Naive thymus-derived CD8-positive, alpha-beta T cell (primary cell): ENCODE measurements at regions not wholly inside any gene's neighbourhood (a gene's known extent, or its start where the extent isn't known, plus 50 kb on each side); places are given as distances from the start of the nearest gene placed in this dataset.

Experiments
- ATAC-seq, 2 donors: fragments of 150-1000 bp; cut with Tn5 transposase in 1 of 2; sonication (Bioruptor Pico), chemical (Tn5 transposase) in 1 of 2; 1 replicate in 1 of 2; 2 replicates in 1 of 2; pipeline ENCODE4 v1.10.0; 2021; ENCODE audit warnings: mild to moderate bottlenecking in 2 of 2, moderate library complexity in 2 of 2
- POLR2A ChIA-PET: fragments of 350-600 bp; sonication (Branson Sonifier 250); formaldehyde crosslinking; loops from one replicate; lab custom pipeline; 2021; ENCODE audit warnings: antibody characterized with exemption; lab: Charles Lee
- DNase-seq, 10 donors: peaks; one replicate each; pipeline versions ENCODE4 v3.0.0 to v3.0.0-alpha.2; 2020 to 2022
- H3K27ac Mint-ChIP-seq, 10 donors: one replicate each; pipeline ENCODE4 v1.8.0; 2020 to 2022; ENCODE audit warnings: mild to moderate bottlenecking in 10 of 10, mixed read lengths in 10 of 10, moderate library complexity in 4 of 10, inconsistent platforms in 1 of 10
- H3K27me3 Mint-ChIP-seq, 5 donors: one replicate each; pipeline ENCODE4 v1.8.0; 2021 to 2022; ENCODE audit warnings: mixed read lengths in 5 of 5
- H3K36me3 Mint-ChIP-seq, 3 donors: one replicate each; pipeline ENCODE4 v1.8.0; 2020 to 2022; ENCODE audit warnings: mixed read lengths in 3 of 3, mild to moderate bottlenecking in 2 of 3, inconsistent platforms in 1 of 3
- H3K4me1 Mint-ChIP-seq, 4 donors: one replicate each; pipeline ENCODE4 v1.8.0; 2021 to 2022; ENCODE audit warnings: mixed read lengths in 4 of 4
- H3K4me3 Mint-ChIP-seq, 10 donors: one replicate each; pipeline ENCODE4 v1.8.0; 2020 to 2022; ENCODE audit warnings: mild to moderate bottlenecking in 10 of 10, mixed read lengths in 10 of 10, moderate library complexity in 6 of 10, inconsistent platforms in 1 of 10
- H3K9me3 Mint-ChIP-seq, 9 donors: one replicate each; pipeline ENCODE4 v1.8.0; 2020 to 2022; ENCODE audit warnings: mixed read lengths in 9 of 9, mild to moderate bottlenecking in 3 of 9, inconsistent platforms in 1 of 9, moderate library complexity in 1 of 9

GRCh38 chr3:99482191-99482590 lies 156.2 kb upstream of the COL8A1 start:
- H3K4me1 Mint-ChIP-seq = no peaks in the 10 kb centered on the region
- no peak for DNase-seq
- peaks cover 0 to 8% (median 0%) of the 10 kb centered on the region in 3 donors for H3K36me3 Mint-ChIP-seq
- POLR2A ChIA-PET = interaction anchor here (0.7 kb wide), 1 partner anchor 14 kb away, joined by 7 read pairs; no protein-coding TSS in a partner anchor
- no peak overlapping the region for H3K4me3 Mint-ChIP-seq
- peaks cover 0 to 18% (median 4%) of the 10 kb centered on the region in 9 donors for H3K9me3 Mint-ChIP-seq
- H3K27me3 Mint-ChIP-seq = peaks cover 0 to 3% (median 0%) of the 10 kb centered on the region in 5 donors
- no peak overlapping the region for H3K27ac Mint-ChIP-seq
- no peak for ATAC-seq

DNA sequence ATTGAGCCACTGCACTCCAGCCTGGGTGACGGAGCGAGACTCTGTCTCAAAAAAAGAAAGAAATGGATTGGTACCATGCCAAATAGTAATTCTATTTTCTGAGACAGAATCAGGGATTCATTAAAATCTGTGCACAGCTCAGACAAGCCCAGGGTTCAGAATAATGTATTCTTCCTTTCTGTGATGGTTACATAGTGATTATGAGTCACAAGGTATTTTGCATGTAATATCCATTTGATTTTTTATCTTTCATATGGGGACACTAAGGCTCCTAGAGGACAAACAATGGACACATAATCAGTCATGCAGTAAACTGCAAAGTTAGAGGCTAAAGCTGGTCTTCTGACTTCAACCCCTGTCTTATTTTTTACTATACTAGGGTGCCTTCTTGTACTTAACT lies 156.8 kb upstream of the COL8A1 start:
- no peaks in the 10 kb centered on the region for H3K4me1 Mint-ChIP-seq
- peaks cover 0 to 8% (median 0%) of the 10 kb centered on the region in 3 donors for H3K36me3 Mint-ChIP-seq
- peaks cover 0 to 2% (median 0%) of the 10 kb centered on the region in 5 donors for H3K27me3 Mint-ChIP-seq
- DNase-seq (no peak), ATAC-seq (no peak)
- POLR2A ChIA-PET = interaction anchor here (0.7 kb wide), 1 partner anchor 15 kb away, joined by 7 read pairs; no protein-coding TSS in a partner anchor
- H3K27ac Mint-ChIP-seq = no peak overlapping the region
- peaks cover 0 to 18% (median 4%) of the 10 kb centered on the region in 9 donors for H3K9me3 Mint-ChIP-seq
- no peak overlapping the region for H3K4me3 Mint-ChIP-seq

GRCh38 chr3:99479768-99480167 lies 158.6 kb upstream of the COL8A1 start:
- Mint-ChIP-seq H3K4me1 (no peaks in the 10 kb centered on the region), H3K9me3 (peaks cover 0 to 16% (median 3%) of the 10 kb centered on the region in 9 donors), H3K4me3 (no peak overlapping the region), H3K27me3 (no peaks in the 10 kb centered on the region), H3K27ac (no peak overlapping the region), H3K36me3 (peaks cover 0 to 3% (median 0%) of the 10 kb centered on the region in 3 donors)
- DNase-seq (no peak), ATAC-seq (no peak)
- POLR2A ChIA-PET = no interaction called here

- no peak overlapping the region for H3K27ac Mint-ChIP-seq
- H3K4me1 Mint-ChIP-seq = no peaks in the 10 kb centered on the region
- POLR2A ChIA-PET = no interaction called here
- no peaks in the 10 kb centered on the region for H3K27me3 Mint-ChIP-seq
- ATAC-seq (no peak), DNase-seq (no peak)
- peaks cover 0 to 3% (median 0%) of the 10 kb centered on the region in 3 donors for H3K36me3 Mint-ChIP-seq
- H3K4me3 Mint-ChIP-seq = no peak overlapping the region
- peaks cover 0 to 16% (median 3%) of the 10 kb centered on the region in 9 donors for H3K9me3 Mint-ChIP-seq
These were observed 160.7 kb upstream of the COL8A1 start for GRCh38 chr3:99477650-99478049.

GRCh38 chr3:99475229-99475628 lies 163.2 kb upstream of the COL8A1 start:
- Mint-ChIP-seq H3K4me1 (no peaks in the 10 kb centered on the region), H3K27me3 (no peaks in the 10 kb centered on the region), H3K9me3 (peaks cover 0 to 16% (median 3%) of the 10 kb centered on the region in 9 donors), H3K27ac (no peak overlapping the region), H3K36me3 (peaks cover 0 to 3% (median 0%) of the 10 kb centered on the region in 3 donors), H3K4me3 (no peak overlapping the region)
- ATAC-seq = no peak
- no peak for DNase-seq
- POLR2A ChIA-PET = no interaction called here

DNA sequence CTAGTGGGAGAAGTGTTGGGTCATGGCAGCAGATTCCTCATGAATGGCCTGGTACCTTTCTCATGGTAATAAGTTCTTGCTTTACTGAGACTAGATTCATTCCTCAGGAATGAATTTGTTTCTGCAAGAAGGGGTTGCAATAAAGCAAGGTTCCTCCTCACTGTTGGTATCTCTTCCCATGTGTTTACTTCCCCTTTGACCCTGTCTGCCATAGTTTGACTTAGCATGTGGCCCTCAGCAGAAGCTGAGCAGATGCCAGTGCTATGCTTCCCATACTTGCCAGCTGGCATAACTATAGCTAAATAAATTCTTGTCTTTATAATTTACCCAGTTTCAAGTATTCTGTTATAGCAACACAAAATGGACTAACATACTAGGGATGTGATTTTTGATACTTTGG lies 163.6 kb upstream of the COL8A1 start:
- no peak overlapping the region for H3K27ac Mint-ChIP-seq
- ATAC-seq (no peak), DNase-seq (no peak)
- H3K9me3 Mint-ChIP-seq = peaks cover 0 to 16% (median 3%) of the 10 kb centered on the region in 9 donors
- H3K4me1 Mint-ChIP-seq = no peaks in the 10 kb centered on the region
- peaks cover 0 to 3% (median 0%) of the 10 kb centered on the region in 3 donors for H3K36me3 Mint-ChIP-seq
- POLR2A ChIA-PET = no interaction called here
- no peak overlapping the region for H3K4me3 Mint-ChIP-seq
- H3K27me3 Mint-ChIP-seq = no peaks in the 10 kb centered on the region

GRCh38 chr3:99473321-99473751 lies 165.1 kb upstream of the COL8A1 start:
- Mint-ChIP-seq H3K4me1 (peaks cover 0 to under 1% (median 0%) of the 10 kb centered on the region in 4 donors), H3K9me3 (peaks cover 0 to 12% (median 2%) of the 10 kb centered on the region in 9 donors), H3K4me3 (no peak overlapping the region), H3K36me3 (peaks cover 0 to 2% (median 0%) of the 10 kb centered on the region in 3 donors), H3K27me3 (peaks cover 0 to 2% (median 0%) of the 10 kb centered on the region in 5 donors), H3K27ac (no peak overlapping the region)
- DNase-seq = no peak
- POLR2A ChIA-PET = no interaction called here
- no peak for ATAC-seq

GRCh38 chr3:99472385-99472784 lies 166.0 kb upstream of the COL8A1 start:
- Mint-ChIP-seq H3K27ac (no peak overlapping the region), H3K4me3 (no peak overlapping the region), H3K27me3 (peaks cover 0 to 2% (median 0%) of the 10 kb centered on the region in 5 donors), H3K4me1 (peaks cover 0 to 2% (median 0%) of the 10 kb centered on the region in 4 donors), H3K9me3 (peaks cover 0 to 6% (median 2%) of the 10 kb centered on the region in 9 donors), H3K36me3 (no peaks in the 10 kb centered on the region)
- no peak for DNase-seq
- ATAC-seq = no peak
- POLR2A ChIA-PET = no interaction called here

GRCh38 chr3:99471353-99472323 lies 166.8 kb upstream of the COL8A1 start:
- H3K27me3 Mint-ChIP-seq = peaks cover 0 to 2% (median 0%) of the 10 kb centered on the region in 5 donors
- H3K4me3 Mint-ChIP-seq = no peak overlapping the region
- H3K9me3 Mint-ChIP-seq = peaks cover 0 to 4% (median 0%) of the 10 kb centered on the region in 9 donors
- H3K4me1 Mint-ChIP-seq = peaks cover 0 to 2% (median 0%) of the 10 kb centered on the region in 4 donors
- H3K27ac Mint-ChIP-seq = no peak overlapping the region
- ATAC-seq = no peak
- POLR2A ChIA-PET = no interaction called here
- DNase-seq = no peak
- H3K36me3 Mint-ChIP-seq = no peaks in the 10 kb centered on the region

DNA sequence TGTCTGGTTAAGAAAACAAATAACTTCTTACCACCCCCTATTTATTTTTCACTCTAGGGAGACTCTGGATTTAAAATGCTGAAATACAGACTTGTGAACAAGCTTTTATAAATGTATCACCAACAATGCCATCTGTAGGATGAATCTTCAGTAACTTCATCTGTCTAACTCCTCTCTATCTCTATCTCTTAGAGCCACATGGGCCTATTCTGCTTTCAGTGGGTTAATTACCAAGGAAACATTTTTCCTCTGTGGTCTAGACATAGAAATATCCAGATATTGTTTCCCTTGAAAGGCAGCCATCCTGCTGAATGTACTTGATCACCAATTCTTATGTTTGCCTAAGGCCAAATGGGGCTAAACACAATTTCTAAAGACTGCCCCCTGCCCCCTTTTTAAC lies 167.6 kb upstream of the COL8A1 start:
- no peak for ATAC-seq
- POLR2A ChIA-PET = no interaction called here
- Mint-ChIP-seq H3K4me3 (no peak overlapping the region), H3K4me1 (peaks cover 0 to 2% (median 0%) of the 10 kb centered on the region in 4 donors), H3K27me3 (peaks cover 0 to 2% (median 0%) of the 10 kb centered on the region in 5 donors), H3K27ac (no peak overlapping the region), H3K9me3 (peaks cover 0 to 4% (median 0%) of the 10 kb centered on the region in 9 donors), H3K36me3 (no peaks in the 10 kb centered on the region)
- no peak for DNase-seq

DNA sequence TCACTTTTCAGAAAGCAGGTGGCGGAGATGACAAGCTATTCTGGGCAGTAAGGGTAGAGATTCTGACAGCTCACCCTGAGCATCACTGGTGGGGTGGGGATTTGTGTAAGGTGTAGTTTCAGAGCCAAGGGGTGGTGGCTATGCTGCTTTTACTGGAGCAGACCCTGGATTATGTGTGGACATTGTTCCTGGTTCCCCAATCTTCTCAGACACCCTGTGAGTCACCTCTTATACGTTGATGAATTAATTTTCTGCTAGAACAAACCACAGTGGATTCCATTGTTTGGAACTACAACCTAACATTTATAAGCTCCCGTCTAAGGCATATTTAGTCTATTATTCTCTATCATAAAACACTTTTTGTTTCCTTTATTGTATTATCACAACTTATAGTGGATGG lies 169.5 kb upstream of the COL8A1 start:
- H3K4me3 Mint-ChIP-seq = no peak overlapping the region
- POLR2A ChIA-PET = no interaction called here
- H3K9me3 Mint-ChIP-seq = peaks cover 0 to 4% (median 0%) of the 10 kb centered on the region in 9 donors
- H3K36me3 Mint-ChIP-seq = no peaks in the 10 kb centered on the region
- H3K27me3 Mint-ChIP-seq = peaks cover 0 to 2% (median 0%) of the 10 kb centered on the region in 5 donors
- peaks cover 0 to 2% (median 0%) of the 10 kb centered on the region in 4 donors for H3K4me1 Mint-ChIP-seq
- ATAC-seq = no peak
- DNase-seq = no peak
- no peak overlapping the region for H3K27ac Mint-ChIP-seq

DNA sequence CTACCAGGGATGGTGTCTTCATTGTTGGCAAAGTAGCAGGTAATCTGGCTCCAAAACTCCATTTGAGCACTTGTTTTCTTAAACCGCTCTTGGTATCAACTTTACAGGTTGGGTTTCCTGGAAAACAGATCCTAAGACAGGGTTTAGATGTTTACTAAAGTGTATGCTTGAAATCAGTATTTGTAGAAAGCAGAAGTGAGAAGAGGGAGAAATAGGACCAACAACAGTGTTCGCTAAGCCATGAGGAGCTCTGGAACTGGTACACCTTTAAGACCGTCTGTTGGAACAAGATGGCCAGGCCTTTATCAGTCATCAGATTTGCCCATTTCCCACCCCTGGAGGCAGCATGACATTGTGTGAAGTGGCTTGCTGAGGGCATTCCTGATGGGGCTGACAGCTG lies 171.0 kb upstream of the COL8A1 start:
- DNase-seq = no peak
- no peaks in the 10 kb centered on the region for H3K36me3 Mint-ChIP-seq

GRCh38 chr3:99466331-99466730 lies 172.1 kb upstream of the COL8A1 start:
- no peak overlapping the region for H3K4me3 Mint-ChIP-seq
- H3K4me1 Mint-ChIP-seq = peaks cover 0 to 2% (median 0%) of the 10 kb centered on the region in 4 donors
- POLR2A ChIA-PET = no interaction called here
- no peak overlapping the region for H3K27ac Mint-ChIP-seq
- no peaks in the 10 kb centered on the region for H3K36me3 Mint-ChIP-seq
- peaks cover 0 to 4% (median 0%) of the 10 kb centered on the region in 9 donors for H3K9me3 Mint-ChIP-seq
- ATAC-seq (no peak), DNase-seq (no peak)
- peaks cover 0 to 2% (median 0%) of the 10 kb centered on the region in 5 donors for H3K27me3 Mint-ChIP-seq

More for the DNA sequence above, 171.0 kb upstream of the COL8A1 start:
- Mint-ChIP-seq H3K27ac (no peak overlapping the region), H3K9me3 (peaks cover 0 to 4% (median 0%) of the 10 kb centered on the region in 9 donors), H3K4me3 (no peak overlapping the region), H3K27me3 (peaks cover 0 to 2% (median 0%) of the 10 kb centered on the region in 5 donors), H3K4me1 (peaks cover 0 to 2% (median 0%) of the 10 kb centered on the region in 4 donors)
- POLR2A ChIA-PET = no interaction called here
- no peak for ATAC-seq
